ENCODE measurements at regions not wholly inside any gene's neighbourhood (a gene's known extent, or its start where the extent isn't known, plus 50 kb on each side); places are given as distances from the start of the nearest gene placed in this dataset.
A peak's percentile ranks its signal among the peaks of the same experiment; 100 is the strongest.
"Not testable (repeated sequence)": the region's sequence is repeated elsewhere in the genome, so short reads cannot be mapped to it uniquely, and the experiment has no call there.

DNA sequence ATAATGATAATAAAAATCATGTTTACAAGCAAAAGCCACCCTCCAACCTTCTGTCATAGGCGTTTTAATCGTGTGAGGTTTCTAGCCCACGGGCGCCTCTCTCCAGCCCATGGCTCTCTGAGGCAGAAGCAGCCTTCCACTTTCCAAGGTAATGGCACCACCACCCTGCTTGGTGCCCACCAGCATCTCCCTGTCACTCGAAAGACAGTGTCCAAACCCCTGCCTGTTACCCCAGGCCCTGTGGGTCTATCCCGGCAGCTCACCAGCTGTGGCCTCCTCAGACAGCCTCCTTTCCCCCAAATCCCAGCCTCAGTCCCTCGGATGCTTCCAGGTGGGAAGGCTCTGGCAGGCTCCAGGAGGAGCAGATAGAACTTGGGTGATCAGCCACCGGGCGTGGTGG lies 123.8 kb upstream of the LPCAT1 start:
- intact Hi-C loops (cut with DNase I), result loop anchor here in 3 of 4 donors (10.0 kb wide), 4 partner anchors 163 to 713 kb away; no protein-coding TSS in a partner anchor
- no peak for DNase-seq
- Histone ChIP-seq H3K27me3 (no peaks in the 10 kb centered on the region), H3K4me1 (ENCODE audit: insufficient read depth) (peaks cover 2% of the 10 kb centered on the region), H3K27ac (no peak overlapping the region), H3K9me3 (no peaks in the 10 kb centered on the region), H3K36me3 (no peaks in the 10 kb centered on the region), H3K4me3 (no peak overlapping the region)
- TF ChIP-seq POLR2A (IDR thresholded peaks at IDR 0.05) (no peak), EP300 (IDR thresholded peaks at IDR 0.05) (no peak)
- TF ChIP-seq, protein P1, sequence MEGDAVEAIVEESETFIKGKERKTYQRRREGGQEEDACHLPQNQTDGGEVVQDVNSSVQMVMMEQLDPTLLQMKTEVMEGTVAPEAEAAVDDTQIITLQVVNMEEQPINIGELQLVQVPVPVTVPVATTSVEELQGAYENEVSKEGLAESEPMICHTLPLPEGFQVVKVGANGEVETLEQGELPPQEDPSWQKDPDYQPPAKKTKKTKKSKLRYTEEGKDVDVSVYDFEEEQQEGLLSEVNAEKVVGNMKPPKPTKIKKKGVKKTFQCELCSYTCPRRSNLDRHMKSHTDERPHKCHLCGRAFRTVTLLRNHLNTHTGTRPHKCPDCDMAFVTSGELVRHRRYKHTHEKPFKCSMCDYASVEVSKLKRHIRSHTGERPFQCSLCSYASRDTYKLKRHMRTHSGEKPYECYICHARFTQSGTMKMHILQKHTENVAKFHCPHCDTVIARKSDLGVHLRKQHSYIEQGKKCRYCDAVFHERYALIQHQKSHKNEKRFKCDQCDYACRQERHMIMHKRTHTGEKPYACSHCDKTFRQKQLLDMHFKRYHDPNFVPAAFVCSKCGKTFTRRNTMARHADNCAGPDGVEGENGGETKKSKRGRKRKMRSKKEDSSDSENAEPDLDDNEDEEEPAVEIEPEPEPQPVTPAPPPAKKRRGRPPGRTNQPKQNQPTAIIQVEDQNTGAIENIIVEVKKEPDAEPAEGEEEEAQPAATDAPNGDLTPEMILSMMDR (IDR thresholded peaks at IDR 0.05), result no peak
- WGBS, 3 donors, result 72 to 83% (median 77%) methylated on average over 9 of the region's 9 CpGs

DNA sequence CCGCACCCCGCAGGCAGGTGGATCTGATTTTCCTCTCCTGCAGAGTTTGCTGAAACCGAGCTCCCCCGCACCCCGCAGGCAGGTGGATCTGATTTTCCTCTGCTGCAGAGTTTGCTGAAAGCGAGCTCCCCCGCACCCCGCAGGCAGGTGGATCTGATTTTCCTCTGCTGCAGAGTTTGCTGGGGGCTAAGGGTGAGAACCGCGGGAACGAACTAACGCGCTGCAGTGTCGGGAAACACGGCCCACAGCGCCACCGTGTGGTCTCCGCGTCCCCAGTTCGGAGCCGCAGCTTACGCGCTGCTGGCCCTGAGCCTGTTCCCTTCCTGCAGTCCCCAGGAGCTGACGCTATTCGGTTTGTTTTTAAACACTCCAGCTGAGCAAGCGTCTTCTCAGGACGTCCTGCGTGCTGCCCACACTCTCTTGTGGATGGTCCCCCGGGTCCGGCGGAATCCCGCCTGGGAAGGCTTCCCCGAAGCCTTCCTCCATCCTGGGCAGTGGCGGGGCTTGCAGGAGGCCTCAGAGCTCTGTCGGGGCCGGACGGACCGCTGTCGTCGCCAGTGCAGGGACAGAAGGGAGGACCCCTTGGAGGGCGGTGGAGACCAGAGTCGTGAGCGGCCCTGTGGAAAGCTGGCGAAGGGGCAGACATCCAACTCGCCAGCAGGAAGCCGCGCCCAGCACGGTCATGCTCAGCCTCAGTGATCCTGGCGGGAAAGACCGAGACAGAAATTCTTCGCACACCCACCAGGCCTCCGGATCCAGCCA lies 121.2 kb upstream of the LPCAT1 start:
- Histone ChIP-seq H3K4me3 (no peak overlapping the region), H3K36me3 (no peaks in the 10 kb centered on the region), H3K9me3 (no peaks in the 10 kb centered on the region), H3K27ac (no peak overlapping the region), H3K4me1 (ENCODE audit: insufficient read depth) (peaks cover 2% of the 10 kb centered on the region), H3K27me3 (no peaks in the 10 kb centered on the region)
- intact Hi-C loops (cut with DNase I), result loop anchor here in 3 of 4 donors (1.0 to 10.0 kb wide), 6 partner anchors 160 to 723 kb away; no protein-coding TSS in a partner anchor
- 2 to 3% (median 2%) methylated on average over 48 to 52 of the region's 52 CpGs for WGBS, 3 donors
- TF ChIP-seq POLR2A (IDR thresholded peaks at IDR 0.05), result no peak
- TF ChIP-seq, protein P1 (IDR thresholded peaks at IDR 0.05), result peak; percentile 75 to 83 (median 82)
- peak; percentile 75 to 90 (median 86) for DNase-seq

DNA sequence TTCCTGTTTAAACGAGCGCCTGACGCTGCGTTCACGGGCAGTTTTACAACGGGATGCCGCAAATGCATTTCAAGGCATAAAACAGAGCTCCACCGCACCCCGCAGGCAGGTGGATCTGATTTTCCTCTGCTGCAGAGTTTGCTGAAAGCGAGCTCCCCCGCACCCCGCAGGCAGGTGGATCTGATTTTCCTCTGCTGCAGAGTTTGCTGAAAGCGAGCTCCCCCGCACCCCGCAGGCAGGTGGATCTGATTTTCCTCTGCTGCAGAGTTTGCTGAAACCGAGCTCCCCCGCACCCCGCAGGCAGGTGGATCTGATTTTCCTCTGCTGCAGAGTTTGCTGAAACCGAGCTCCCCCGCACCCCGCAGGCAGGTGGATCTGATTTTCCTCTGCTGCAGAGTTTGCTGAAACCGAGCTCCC lies 120.6 kb upstream of the LPCAT1 start:
- not testable (repeated sequence) for DNase-seq; H3K36me3 ChIP-seq; H3K27me3 ChIP-seq; H3K4me3 ChIP-seq; H3K9me3 ChIP-seq; H3K27ac ChIP-seq; H3K4me1 ChIP-seq (ENCODE audit: insufficient read depth)
- intact Hi-C loops (cut with DNase I), result loop anchor here in 3 of 4 donors (5.0 to 10.0 kb wide), 5 partner anchors 160 to 722 kb away; no protein-coding TSS in a partner anchor
- 5 to 10% (median 5%) methylated on average over 12 to 19 of the region's 22 CpGs for WGBS, 3 donors

DNA sequence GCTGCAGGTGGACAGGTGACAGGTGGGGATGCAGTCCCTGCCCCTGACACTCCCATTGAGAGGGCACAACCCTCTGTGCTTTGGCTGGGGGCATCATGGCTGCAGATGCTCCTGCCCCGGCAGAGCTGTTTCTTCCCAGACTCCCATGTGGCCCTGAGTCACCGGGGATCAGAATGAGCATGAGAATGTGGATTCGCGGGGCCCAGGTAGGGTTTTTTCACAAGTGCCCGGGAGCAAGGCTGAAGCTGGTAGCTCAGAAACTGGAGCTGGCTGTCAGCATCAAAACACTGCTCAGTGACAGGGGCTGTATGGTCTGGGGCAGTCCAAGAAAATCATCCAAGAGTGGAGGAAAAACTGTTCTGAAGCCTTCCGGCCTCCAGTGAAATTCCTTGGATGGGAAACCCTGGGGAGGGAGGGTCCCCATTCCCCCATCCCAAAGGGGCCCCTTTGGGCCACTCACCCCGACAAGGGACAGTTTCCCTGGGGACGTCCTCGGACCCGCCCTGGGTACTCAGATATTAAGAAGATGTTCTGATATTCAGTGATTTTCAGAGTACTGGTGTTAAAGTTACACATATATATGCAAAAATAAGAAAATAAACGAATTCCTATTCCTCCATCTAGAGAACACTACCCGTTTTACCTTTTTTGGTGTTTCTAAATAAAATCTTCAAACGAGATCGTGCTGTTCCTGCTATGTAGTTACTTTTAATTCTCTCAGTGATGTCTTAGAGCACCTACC lies 120.1 kb upstream of the LPCAT1 start:
- peak in 1 of 5 donors; percentile 22 for DNase-seq
- TF ChIP-seq POLR2A (IDR thresholded peaks at IDR 0.05), result no peak
- no peak for TF ChIP-seq EP300 (IDR thresholded peaks at IDR 0.05)
- TF ChIP-seq, protein P1 (IDR thresholded peaks at IDR 0.05), result no peak
- no peaks in the 10 kb centered on the region for H3K27me3 ChIP-seq
- peaks cover 2% of the 10 kb centered on the region for H3K4me1 ChIP-seq (ENCODE audit: insufficient read depth)
- WGBS, 3 donors, result 19 to 25% (median 24%) methylated on average over 14 of the region's 14 CpGs
- intact Hi-C loops (cut with DNase I), result loop anchor here in 3 of 4 donors (2.0 to 10.0 kb wide), 6 partner anchors 159 to 722 kb away; no protein-coding TSS in a partner anchor
- no peak overlapping the region for H3K27ac ChIP-seq
- H3K36me3 ChIP-seq, result no peaks in the 10 kb centered on the region
- no peak overlapping the region for H3K4me3 ChIP-seq
- no peaks in the 10 kb centered on the region for H3K9me3 ChIP-seq
